GM12872 (cell line): ENCODE measurements at regions not wholly inside any gene's neighbourhood (a gene's known extent, or its start where the extent isn't known, plus 50 kb on each side); places are given as distances from the start of the nearest gene placed in this dataset.

Source experiments
- TF ChIP-seq, protein P1 (sequence below): IDR thresholded peaks from 3 replicates; pipeline ENCODE4 v1.5.1; 2011; ENCODE audit warnings: low read depth, mild to moderate bottlenecking, low read length, moderate library complexity; ENCODE audit not compliant: insufficient read depth

DNA sequence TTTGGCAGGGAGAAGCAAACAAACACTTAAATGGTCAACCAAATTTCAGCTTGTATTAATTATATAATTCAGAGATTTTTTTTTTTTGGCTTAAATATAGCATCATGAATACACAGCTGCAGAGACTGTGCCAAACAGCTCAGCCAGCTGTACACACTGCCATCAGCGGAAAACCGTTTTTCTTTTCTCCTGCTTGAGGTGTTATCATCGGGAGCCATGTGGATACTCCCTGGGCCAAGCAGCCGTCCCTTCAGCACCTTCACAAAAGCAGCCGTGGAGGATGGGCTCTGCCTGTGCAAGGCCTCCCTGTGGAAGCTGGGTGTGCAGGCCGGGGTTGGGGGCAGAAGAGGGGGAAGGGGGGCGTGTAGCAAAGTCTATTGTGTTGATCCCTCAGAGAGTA, 85.0 kb downstream of the NUF2 start:
- TF ChIP-seq, protein P1, sequence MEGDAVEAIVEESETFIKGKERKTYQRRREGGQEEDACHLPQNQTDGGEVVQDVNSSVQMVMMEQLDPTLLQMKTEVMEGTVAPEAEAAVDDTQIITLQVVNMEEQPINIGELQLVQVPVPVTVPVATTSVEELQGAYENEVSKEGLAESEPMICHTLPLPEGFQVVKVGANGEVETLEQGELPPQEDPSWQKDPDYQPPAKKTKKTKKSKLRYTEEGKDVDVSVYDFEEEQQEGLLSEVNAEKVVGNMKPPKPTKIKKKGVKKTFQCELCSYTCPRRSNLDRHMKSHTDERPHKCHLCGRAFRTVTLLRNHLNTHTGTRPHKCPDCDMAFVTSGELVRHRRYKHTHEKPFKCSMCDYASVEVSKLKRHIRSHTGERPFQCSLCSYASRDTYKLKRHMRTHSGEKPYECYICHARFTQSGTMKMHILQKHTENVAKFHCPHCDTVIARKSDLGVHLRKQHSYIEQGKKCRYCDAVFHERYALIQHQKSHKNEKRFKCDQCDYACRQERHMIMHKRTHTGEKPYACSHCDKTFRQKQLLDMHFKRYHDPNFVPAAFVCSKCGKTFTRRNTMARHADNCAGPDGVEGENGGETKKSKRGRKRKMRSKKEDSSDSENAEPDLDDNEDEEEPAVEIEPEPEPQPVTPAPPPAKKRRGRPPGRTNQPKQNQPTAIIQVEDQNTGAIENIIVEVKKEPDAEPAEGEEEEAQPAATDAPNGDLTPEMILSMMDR, result no peak

- TF ChIP-seq, protein P1, result no peak
Measured at GRCh38 chr1:163408262-163408661, 86.5 kb downstream of the NUF2 start.

DNA sequence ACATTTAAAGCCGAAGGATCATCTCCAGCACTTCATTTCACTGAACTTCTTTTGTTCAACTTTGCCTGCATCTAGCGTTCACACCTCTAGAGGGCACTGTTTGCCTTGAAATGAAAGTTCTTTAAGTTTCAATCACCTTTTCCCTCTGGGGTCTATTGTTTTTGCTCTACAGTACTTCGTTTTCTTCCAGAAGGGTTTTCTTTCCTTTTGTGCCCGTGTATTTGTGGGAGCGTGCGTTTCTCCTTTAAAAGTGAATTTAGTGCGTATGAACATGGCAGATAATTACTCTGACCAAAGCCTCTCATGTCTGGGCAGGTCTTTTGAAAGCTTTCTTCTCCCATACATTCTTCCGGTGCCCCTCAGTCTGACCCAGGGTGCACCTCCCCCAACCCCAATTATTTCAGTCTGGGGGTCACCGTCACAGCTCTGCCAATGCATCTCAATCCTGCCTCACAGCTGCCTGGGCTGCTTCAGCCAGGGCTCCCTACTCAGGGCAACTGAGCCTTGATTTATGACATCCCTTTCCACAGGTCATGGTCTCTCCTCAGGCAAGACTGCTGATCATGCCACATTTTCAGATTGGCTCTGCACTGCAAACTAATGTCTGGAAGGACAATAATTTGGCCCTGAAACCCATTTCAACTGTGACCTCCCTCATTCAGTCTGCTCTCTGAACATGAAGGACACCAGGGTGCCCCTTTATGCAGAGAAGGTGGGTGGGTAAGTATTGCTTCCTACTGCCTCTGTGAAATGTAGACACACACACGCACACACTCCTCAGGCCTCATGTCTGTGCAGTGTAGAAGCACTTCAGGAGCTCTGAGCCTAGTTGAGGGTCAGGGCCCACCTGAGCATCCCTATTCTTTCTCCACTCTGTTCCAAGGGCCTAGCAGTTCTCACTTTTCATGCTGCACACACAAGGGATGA, 88.6 kb downstream of the NUF2 start:
- TF ChIP-seq, protein P1, result peak; percentile 83

DNA sequence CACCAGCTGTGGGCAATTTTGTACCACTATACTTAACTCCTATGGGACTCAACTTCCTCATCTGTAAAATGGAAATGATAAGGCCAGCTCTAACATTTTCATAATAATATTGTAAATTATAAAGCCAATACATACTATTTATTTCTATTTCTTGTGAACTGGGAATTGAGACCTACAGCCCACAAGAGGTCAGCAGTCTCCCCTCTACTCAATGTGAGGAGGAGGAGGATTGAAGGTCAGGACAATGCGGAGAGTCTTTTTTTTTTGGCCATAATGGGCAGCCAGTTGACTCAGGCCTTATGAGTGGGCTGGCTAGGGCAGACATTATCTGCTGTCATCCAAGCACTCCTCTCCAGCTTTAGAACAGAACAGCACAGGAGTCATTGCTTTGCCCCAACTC, 90.5 kb downstream of the NUF2 start:
- TF ChIP-seq, protein P1, result no peak

- TF ChIP-seq, protein P1, result no peak
Measured at GRCh38 chr1:163414778-163415177, 93.0 kb downstream of the NUF2 start.

DNA sequence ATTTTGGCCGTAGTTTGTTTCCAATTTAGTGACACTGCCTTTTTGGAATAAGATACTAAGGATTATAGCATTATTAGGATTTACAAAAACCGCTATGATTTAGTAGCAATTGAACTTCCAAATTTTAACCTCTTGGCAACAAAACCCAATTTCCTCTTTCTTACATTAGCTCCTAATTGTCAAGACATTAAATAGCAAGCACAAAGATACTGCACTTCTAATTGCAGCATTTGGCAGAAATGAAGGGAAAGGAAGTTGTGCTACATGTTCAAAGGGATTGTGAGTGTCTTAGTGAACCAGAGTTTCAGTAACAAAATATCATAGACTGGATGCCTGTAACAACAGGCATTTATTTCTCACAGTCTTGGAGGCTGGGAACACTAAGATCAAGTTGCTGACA, 99.9 kb downstream of the NUF2 start:
- TF ChIP-seq, protein P1, result no peak

GRCh38 chr1:163422738-163423404, 101.1 kb downstream of the NUF2 start:
- TF ChIP-seq, protein P1, result no peak
